Hematopoietic multipotent progenitor cell treated with erythropoietin and hydrocortisone succinate and interleukin-3 and kit ligand, for 6 days (in vitro differentiated cells): ENCODE measurements at regions not wholly inside any gene's neighbourhood (a gene's known extent, or its start where the extent isn't known, plus 50 kb on each side); places are given as distances from the start of the nearest gene placed in this dataset.
"Not testable (repeated sequence)": the region's sequence is repeated elsewhere in the genome, so short reads cannot be mapped to it uniquely, and the experiment has no call there.

Experiments used
- DNase-seq: peaks from one replicate; pipeline ENCODE4 v3.0.0-alpha.2; 2015

DNA sequence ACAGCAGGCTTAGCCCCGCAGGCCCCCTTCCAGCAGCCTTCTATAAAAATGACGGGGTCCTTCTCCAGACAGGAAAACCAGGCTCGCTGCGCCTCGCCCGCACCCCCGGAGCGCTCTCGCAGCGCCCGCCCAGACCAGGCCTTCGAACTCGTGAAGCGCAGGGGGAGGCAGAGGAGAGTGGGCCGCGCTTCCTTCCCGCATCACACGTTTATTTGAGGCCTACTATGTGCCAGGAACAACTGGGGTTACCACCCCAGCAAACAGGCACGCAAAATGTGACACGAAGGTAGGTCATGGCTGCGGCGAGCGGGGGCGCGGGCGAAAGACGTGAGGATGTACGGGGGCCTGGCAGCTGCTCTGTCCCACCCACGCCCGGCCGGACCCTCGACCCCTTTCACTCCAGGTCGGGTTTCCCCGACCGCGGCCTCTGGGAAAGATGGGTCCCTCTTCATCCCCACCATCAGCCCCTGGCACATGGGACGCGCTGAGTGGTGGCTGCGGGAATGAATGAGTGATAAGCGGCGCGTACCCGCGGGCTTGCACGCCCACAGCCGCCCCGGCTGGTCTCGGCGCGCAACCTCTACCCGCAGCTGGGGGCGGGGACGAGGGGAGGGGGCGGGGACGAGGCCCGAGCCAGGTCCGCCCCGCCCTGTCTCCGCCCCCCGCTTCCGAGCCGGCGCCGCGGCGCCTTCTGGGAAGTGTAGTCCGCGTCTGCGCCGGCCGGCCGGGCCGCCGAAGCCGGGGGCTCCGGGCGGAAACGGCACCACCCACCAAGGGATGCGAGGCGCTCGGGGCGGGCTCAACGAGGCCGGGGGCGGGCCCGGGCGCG lies 59.1 kb downstream of the ZNF467 start:
- peak; percentile 92 for DNase-seq

DNA sequence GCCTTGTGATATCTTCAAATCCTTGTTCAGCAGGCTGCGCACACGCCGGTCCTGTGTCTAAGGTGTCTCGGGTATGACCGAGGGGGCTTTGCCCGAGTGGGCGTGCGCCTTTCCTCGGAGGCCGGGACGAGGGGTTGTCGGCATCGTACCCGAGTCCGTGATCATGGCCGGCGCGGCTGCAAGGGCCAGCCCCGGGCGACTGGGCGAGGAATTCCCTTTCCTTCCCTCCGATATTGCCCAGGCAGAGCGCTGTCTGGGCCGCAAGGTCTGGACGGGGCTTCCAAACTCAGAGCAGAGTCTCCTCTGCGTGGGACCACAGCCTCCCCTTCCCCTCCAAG lies 59.7 kb downstream of the ZNF467 start:
- DNase-seq, result no peak

GRCh38 chr7:149713061-149713730 lies 60.2 kb downstream of the ZNF467 start:
- DNase-seq, result no peak

GRCh38 chr7:149708026-149708425 lies 65.4 kb downstream of the ZNF467 start:
- DNase-seq, result no peak

DNA sequence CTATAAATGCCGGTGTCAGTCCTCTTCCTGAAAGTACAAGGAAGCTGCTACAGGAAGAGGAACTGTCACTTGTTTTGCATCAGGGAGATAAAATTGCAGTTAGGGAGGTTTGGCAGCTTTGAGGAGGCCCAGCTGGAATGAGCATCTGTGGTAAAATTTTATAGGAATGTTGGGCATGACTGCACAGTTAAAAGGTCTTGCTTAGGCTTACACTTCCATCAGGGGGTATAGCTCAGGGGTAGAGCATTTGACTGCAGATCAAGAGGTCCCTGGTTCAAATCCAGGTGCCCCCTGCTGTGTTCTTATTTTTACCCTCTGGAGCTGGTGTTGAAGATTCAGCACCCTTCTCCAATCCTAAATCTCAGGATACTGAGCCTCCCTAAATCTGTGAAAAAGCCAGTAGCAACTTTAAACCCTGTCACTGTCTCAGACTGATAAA lies 65.9 kb downstream of the ZNF467 start:
- no peak for DNase-seq

- DNase-seq, result no peak
Measured at GRCh38 chr7:149706398-149706797, 67.0 kb downstream of the ZNF467 start.

GRCh38 chr7:149704507-149704906 lies 68.9 kb downstream of the ZNF467 start:
- DNase-seq, result no peak

DNA sequence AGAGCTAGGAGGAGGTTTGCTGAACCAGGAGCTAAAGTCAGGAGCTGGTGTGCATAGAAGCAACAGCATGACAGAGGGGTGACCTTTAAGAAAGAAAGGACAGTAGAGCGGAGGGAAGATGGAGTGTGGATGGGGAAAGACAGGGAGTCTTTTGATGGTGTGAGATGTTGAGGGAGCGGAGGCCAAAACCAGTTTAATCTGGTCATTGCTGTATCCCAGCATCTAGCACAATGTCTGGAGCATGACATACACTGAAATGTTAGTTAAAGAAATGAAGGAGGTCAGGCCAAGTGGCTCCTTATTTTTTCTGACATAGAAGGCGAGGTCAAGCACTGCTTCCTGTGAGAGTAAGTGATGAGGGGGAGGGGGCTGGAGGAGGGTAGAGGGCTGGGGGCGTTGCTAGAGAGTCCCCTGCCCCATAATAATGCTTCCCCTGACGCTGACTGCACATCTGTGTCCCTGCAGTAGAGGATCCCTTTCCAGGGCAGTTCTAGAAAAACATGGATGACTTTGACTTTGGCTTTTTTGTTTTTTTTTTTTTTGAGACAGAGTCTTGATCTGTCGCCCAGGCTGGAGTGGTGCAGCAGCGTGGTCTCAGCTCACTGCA lies 70.2 kb downstream of the ZNF467 start:
- no peak for DNase-seq

GRCh38 chr7:149701495-149702240 lies 71.7 kb downstream of the ZNF467 start:
- no peak for DNase-seq

GRCh38 chr7:149697767-149698166 lies 75.6 kb downstream of the ZNF467 start:
- not testable (repeated sequence) for DNase-seq

- DNase-seq, result no peak
Measured at GRCh38 chr7:149696280-149696679, 77.1 kb downstream of the ZNF467 start.

DNA sequence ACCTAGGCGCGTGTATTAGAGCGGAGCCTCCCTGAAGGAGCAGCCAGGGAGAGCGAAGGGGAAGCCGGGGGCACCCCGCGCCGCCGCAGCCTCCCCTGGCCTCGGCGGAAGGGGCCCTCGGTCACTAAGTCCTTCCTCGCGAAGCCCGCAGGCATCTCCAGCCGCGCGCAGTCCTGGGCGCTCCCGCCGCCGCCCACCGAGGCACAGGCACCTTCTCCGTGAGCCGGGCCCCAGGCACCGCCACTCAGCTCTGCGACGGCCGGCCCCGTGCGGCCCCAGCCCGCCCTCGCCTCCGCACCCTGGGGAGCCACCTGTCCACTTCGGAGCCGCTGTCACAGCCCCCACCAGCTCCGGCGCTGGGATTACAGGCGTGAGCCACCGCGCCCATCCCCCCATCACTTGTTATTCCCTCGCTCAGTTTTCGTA lies 80.8 kb downstream of the ZNF467 start:
- DNase-seq, result no peak

GRCh38 chr7:149692056-149692455 lies 81.3 kb downstream of the ZNF467 start:
- no peak for DNase-seq

DNA sequence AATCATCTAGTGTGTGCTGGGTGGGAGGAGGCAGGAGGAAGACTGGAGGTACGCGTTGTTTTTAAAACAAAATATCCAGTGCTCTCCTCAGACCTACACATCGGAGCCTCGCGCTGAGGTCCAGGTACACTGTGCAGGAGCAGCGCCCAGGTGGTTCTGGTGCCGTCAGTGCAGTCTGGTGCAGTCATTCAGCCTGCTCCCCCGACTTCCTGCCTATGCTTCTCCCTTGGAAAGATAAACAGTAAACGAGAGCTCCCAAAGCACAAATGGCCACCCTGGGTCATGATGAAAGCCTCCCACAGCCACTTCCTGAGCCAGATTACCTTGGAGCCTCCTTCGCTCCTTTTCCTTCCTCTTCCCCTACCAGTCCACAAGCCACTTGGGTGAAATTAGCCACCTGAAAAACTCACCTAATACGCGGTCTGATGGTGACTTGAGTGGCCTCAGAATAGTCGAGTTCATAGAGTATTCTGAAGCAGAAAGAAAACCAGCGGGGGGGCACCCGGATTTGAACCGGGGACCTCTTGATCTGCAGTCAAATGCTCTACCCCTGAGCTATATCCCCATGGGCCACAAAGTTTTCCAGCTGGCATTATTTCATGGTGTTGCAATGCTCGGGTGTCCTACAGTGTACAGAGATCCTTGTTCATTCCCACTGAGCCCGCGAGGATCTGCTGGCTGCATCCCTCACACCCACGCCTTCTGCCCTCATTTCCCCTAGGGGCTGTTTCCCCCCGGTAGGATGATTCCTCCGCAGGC lies 82.5 kb downstream of the ZNF467 start:
- DNase-seq, result peak; percentile 12

DNA sequence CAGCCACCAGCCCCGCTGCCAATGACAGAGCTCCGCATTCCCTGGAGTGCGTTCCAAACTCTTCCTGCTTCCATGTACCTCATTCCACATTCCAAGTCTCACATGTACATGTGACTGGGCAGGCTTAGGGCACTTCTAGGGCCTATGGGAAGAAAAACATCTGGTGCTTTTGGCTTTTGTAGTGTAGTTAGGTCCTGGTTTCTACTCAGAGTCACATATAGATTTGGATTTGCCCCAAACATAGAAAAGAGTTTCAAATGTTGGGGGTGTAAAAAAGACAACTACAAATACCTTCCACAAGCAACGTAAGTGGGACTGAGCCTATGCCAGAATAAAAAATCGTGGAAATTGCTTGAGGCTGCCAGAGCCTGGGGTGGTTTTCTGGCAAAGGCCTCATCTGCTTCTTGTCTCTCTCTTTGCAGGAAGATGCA lies 84.1 kb downstream of the ZNF467 start:
- no peak for DNase-seq

- no peak for DNase-seq
Measured at GRCh38 chr7:149688836-149689235, 84.6 kb downstream of the ZNF467 start.

GRCh38 chr7:149687820-149688219 lies 85.6 kb downstream of the ZNF467 start:
- not testable (repeated sequence) for DNase-seq

DNA sequence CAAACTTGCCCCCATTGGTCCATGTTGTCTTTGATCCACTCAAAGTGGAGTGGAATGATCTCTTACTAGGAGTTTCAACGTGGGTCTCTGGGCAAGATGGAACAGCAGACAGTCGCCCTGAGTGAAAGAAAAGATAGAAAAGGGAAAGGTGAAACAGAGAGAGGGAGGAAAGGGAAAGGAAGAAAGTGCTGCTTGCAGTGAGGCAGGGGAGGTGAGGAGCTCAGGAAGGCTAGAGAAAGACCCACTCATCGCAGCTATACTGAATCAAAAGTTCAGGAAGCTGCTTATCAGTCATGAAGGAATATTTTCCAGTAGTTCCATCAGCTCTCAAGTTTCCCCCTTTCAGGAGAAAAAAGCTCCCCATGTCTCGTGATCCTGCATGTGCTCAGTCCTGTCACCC lies 86.9 kb downstream of the ZNF467 start:
- no peak for DNase-seq

GRCh38 chr7:149686011-149686410 lies 87.4 kb downstream of the ZNF467 start:
- peak; percentile 35 for DNase-seq

DNA sequence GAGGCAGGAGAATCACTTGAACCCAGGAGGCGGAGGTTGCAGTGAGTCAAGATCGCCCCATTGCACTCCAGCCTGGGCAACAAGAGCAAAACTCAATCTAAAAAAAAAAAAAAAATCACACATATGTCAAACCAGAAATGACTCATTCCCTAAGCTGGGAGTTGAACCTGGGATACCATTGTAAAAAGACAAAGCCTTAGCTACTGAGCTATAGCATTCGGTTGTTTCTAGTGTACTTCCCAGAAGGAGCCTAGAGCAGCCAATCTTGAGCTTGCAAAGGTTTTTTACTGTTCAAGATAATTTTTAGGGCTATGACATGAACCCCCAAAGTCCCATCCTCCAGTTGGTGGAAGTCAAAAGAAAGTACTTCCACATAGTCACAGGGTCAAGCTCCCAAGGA lies 87.9 kb downstream of the ZNF467 start:
- DNase-seq, result no peak

DNA sequence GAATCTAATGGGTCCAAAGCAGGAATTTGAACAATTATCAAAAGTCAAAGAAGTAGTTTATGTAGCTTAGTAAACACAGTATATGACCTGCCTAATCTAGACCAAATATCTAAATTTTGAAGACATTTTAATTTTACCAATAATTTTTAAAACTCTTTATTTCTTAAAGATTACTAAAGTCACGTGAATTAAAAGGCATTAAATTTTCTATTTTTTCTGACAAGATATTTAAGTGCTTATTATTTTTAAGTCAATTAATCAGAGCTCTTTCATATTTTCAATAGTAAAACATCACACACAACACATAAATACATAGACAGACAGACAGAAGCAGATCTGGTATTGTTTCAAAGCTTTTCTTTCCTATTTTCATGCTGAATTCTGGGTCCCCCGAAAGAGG lies 89.5 kb downstream of the ZNF467 start:
- DNase-seq, result no peak

GRCh38 chr7:149683181-149683580 lies 90.2 kb downstream of the ZNF467 start:
- no peak for DNase-seq

DNA sequence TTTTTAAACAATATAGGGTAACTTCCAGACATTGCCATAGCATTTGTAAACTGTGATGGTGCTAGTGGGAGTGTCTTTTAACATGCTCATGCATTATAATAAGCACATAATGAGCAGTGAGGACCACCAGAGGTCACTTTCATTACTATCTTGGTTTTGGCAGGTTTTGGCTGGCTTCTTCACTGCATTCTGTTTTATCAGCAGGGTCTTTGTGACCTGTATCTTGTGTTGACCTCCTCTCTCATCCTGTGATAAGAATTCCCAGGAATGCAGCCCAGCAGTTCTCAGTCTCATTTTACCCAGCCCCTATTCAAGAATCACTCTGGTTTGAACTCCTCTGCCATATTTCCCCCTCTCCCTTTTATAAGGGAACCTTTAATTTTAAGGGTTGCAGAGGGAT lies 91.3 kb downstream of the ZNF467 start:
- DNase-seq, result no peak
